GM11168 (cell line): ENCODE measurements at regions not wholly inside any gene's neighbourhood (a gene's known extent, or its start where the extent isn't known, plus 50 kb on each side); places are given as distances from the start of the nearest gene placed in this dataset.

Source experiments
- in situ Hi-C: fragments of 300-500 bp; cut with MboI; formaldehyde crosslinking; loops from one replicate; pipeline ENCODE4 v1.12.0; 2022; ENCODE audit warnings: low sequenced_read_pairs; ENCODE audit not compliant: unreplicated experiment

GRCh38 chr9:7549249-7549648 is 250.3 kb downstream of the DMAC1 start:
- in situ Hi-C loops: loop anchor here (25.0 kb wide), 1 partner anchor 512 kb away; no protein-coding TSS in a partner anchor

- in situ Hi-C loops: loop anchor here (25.0 kb wide), 1 partner anchor 509 kb away; no protein-coding TSS in a partner anchor
Measured at GRCh38 chr9:7546261-7546660, 253.3 kb downstream of the DMAC1 start.

- in situ Hi-C loops: loop anchor here (25.0 kb wide), 1 partner anchor 508 kb away; no protein-coding TSS in a partner anchor
Measured at GRCh38 chr9:7545371-7546165, 254.0 kb downstream of the DMAC1 start.

GRCh38 chr9:7542693-7543092 is 256.9 kb downstream of the DMAC1 start:
- in situ Hi-C loops: loop anchor here (25.0 kb wide), 1 partner anchor 505 kb away; no protein-coding TSS in a partner anchor

GRCh38 chr9:7542126-7542525 is 257.5 kb downstream of the DMAC1 start:
- in situ Hi-C loops: loop anchor here (25.0 kb wide), 1 partner anchor 505 kb away; no protein-coding TSS in a partner anchor

GRCh38 chr9:7536310-7536939 is 263.2 kb downstream of the DMAC1 start:
- in situ Hi-C loops: loop anchor here (25.0 kb wide), 1 partner anchor 499 kb away; no protein-coding TSS in a partner anchor

- in situ Hi-C loops: loop anchor here (25.0 kb wide), 1 partner anchor 497 kb away; no protein-coding TSS in a partner anchor
Measured at GRCh38 chr9:7534211-7534935, 265.2 kb downstream of the DMAC1 start.

- in situ Hi-C loops: loop anchor here (25.0 kb wide), 1 partner anchor 496 kb away; no protein-coding TSS in a partner anchor
Measured at GRCh38 chr9:7533376-7534090, 266.0 kb downstream of the DMAC1 start.

- in situ Hi-C loops: no loop called here
Measured at GRCh38 chr9:7523426-7524043, 276.0 kb downstream of the DMAC1 start.

- in situ Hi-C loops: no loop called here
Measured at GRCh38 chr9:7520396-7520795, 279.2 kb downstream of the DMAC1 start.

GRCh38 chr9:7516376-7516775 is 283.2 kb downstream of the DMAC1 start:
- in situ Hi-C loops: no loop called here

GRCh38 chr9:7510199-7510598 is 289.4 kb downstream of the DMAC1 start:
- in situ Hi-C loops: no loop called here

GRCh38 chr9:7509576-7510145 is 289.9 kb downstream of the DMAC1 start:
- in situ Hi-C loops: no loop called here

- in situ Hi-C loops: no loop called here
Measured at GRCh38 chr9:7508516-7508915, 291.1 kb downstream of the DMAC1 start.

GRCh38 chr9:7507566-7508270 is 291.9 kb downstream of the DMAC1 start:
- in situ Hi-C loops: no loop called here

GRCh38 chr9:7507026-7507425 is 292.6 kb downstream of the DMAC1 start:
- in situ Hi-C loops: no loop called here

GRCh38 chr9:7500521-7500920 is 299.1 kb downstream of the DMAC1 start:
- in situ Hi-C loops: no loop called here

- in situ Hi-C loops: no loop called here
Measured at GRCh38 chr9:7491641-7492040, 307.9 kb downstream of the DMAC1 start.
